ENCODE measurements at regions not wholly inside any gene's neighbourhood (a gene's known extent, or its start where the extent isn't known, plus 50 kb on each side); places are given as distances from the start of the nearest gene placed in this dataset.

GRCh38 chr12:92466391-92467305 is 236.1 kb upstream of the PLEKHG7 start:
- peak; percentile 84 for DNase-seq (ENCODE audit: low spot score)

GRCh38 chr12:92465786-92466295 is 236.9 kb upstream of the PLEKHG7 start:
- DNase-seq (ENCODE audit: low spot score), result no peak

GRCh38 chr12:92464911-92465310 is 237.9 kb upstream of the PLEKHG7 start:
- no peak for DNase-seq (ENCODE audit: low spot score)

GRCh38 chr12:92463171-92463570 is 239.6 kb upstream of the PLEKHG7 start:
- no peak for DNase-seq (ENCODE audit: low spot score)

GRCh38 chr12:92462527-92462926 is 240.3 kb upstream of the PLEKHG7 start:
- DNase-seq (ENCODE audit: low spot score), result no peak

GRCh38 chr12:92462049-92462448 is 240.7 kb upstream of the PLEKHG7 start:
- DNase-seq (ENCODE audit: low spot score), result peak; percentile 70

GRCh38 chr12:92459850-92460249 is 242.9 kb upstream of the PLEKHG7 start:
- no peak for DNase-seq (ENCODE audit: low spot score)

GRCh38 chr12:92458996-92459395 is 243.8 kb upstream of the PLEKHG7 start:
- no peak for DNase-seq (ENCODE audit: low spot score)

GRCh38 chr12:92457458-92458180 is 245.2 kb upstream of the PLEKHG7 start:
- DNase-seq (ENCODE audit: low spot score), result no peak

GRCh38 chr12:92452763-92453162 is 250.0 kb upstream of the PLEKHG7 start:
- no peak for DNase-seq (ENCODE audit: low spot score)

- DNase-seq (ENCODE audit: low spot score), result no peak
Measured at GRCh38 chr12:92446083-92446460, 256.7 kb upstream of the PLEKHG7 start.

- no peak for DNase-seq (ENCODE audit: low spot score)
Measured at GRCh38 chr12:92445253-92446082, 257.3 kb upstream of the PLEKHG7 start.

- DNase-seq (ENCODE audit: low spot score), result peak; percentile 84
Measured at GRCh38 chr12:92444763-92445162, 258.0 kb upstream of the PLEKHG7 start.

GRCh38 chr12:92442782-92443181 is 260.0 kb upstream of the PLEKHG7 start:
- DNase-seq (ENCODE audit: low spot score), result no peak

GRCh38 chr12:92440072-92440471 is 262.7 kb upstream of the PLEKHG7 start:
- DNase-seq (ENCODE audit: low spot score), result no peak

- DNase-seq (ENCODE audit: low spot score), result no peak
Measured at GRCh38 chr12:92439420-92439805, 263.4 kb upstream of the PLEKHG7 start.

- DNase-seq (ENCODE audit: low spot score), result no peak
Measured at GRCh38 chr12:92438641-92439419, 264.0 kb upstream of the PLEKHG7 start.

- no peak for DNase-seq (ENCODE audit: low spot score)
Measured at GRCh38 chr12:92437452-92437851, 265.3 kb upstream of the PLEKHG7 start.

- DNase-seq (ENCODE audit: low spot score), result no peak
Measured at GRCh38 chr12:92436856-92437255, 265.9 kb upstream of the PLEKHG7 start.

- DNase-seq (ENCODE audit: low spot score), result no peak
Measured at GRCh38 chr12:92434607-92435025, 268.2 kb upstream of the PLEKHG7 start.

GRCh38 chr12:92432724-92433441 is 269.9 kb upstream of the PLEKHG7 start:
- no peak for DNase-seq (ENCODE audit: low spot score)
